Astrocyte of the spinal cord (primary cell): ENCODE measurements at regions not wholly inside any gene's neighbourhood (a gene's known extent, or its start where the extent isn't known, plus 50 kb on each side); places are given as distances from the start of the nearest gene placed in this dataset.
A peak's percentile ranks its signal among the peaks of the same experiment; 100 is the strongest.

Source experiments
- DNase-seq: peaks from one replicate; pipeline ENCODE4 v3.0.0; 2011; ENCODE audit warnings: low read depth, low spot score
- H3K4me3 ChIP-seq: 2 replicates; pipeline ENCODE4 v1.5.1; 2011; ENCODE audit warnings: low read depth, mild to moderate bottlenecking, low read length, moderate library complexity
- in situ Hi-C: cut with HindIII; loops from 2 replicates; pipeline ENCODE4 v1.10.0; 2017; ENCODE audit warnings: low sequenced_read_pairs
- TF ChIP-seq, protein P1 (sequence below): IDR thresholded peaks from 2 replicates; pipeline ENCODE4 v1.5.1; 2012; ENCODE audit warnings: low read depth, mild to moderate bottlenecking, low read length, inconsistent platforms

DNA sequence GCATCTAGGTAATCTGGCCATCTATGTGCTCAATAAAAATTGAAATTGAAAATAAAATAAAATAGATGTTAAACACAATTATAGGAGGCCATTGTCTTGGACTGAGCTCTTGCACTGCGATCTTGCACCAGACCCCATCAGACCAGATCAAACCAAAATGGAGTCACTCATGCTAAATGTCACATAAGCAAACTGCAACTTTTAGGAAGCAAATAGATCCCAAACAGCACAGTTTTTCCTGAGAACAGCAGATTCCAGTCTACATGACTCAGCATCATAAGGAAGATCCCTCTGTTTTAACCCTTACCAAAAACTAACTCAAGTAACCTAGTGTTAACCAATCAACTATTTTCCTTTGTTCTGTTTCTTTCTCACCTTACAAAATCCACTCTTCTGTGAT, 57.7 kb upstream of the LRP1B start:
- no peak overlapping the region for H3K4me3 ChIP-seq
- TF ChIP-seq, protein P1, sequence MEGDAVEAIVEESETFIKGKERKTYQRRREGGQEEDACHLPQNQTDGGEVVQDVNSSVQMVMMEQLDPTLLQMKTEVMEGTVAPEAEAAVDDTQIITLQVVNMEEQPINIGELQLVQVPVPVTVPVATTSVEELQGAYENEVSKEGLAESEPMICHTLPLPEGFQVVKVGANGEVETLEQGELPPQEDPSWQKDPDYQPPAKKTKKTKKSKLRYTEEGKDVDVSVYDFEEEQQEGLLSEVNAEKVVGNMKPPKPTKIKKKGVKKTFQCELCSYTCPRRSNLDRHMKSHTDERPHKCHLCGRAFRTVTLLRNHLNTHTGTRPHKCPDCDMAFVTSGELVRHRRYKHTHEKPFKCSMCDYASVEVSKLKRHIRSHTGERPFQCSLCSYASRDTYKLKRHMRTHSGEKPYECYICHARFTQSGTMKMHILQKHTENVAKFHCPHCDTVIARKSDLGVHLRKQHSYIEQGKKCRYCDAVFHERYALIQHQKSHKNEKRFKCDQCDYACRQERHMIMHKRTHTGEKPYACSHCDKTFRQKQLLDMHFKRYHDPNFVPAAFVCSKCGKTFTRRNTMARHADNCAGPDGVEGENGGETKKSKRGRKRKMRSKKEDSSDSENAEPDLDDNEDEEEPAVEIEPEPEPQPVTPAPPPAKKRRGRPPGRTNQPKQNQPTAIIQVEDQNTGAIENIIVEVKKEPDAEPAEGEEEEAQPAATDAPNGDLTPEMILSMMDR: no peak
- in situ Hi-C loops: no loop called here
- DNase-seq: no peak

DNA sequence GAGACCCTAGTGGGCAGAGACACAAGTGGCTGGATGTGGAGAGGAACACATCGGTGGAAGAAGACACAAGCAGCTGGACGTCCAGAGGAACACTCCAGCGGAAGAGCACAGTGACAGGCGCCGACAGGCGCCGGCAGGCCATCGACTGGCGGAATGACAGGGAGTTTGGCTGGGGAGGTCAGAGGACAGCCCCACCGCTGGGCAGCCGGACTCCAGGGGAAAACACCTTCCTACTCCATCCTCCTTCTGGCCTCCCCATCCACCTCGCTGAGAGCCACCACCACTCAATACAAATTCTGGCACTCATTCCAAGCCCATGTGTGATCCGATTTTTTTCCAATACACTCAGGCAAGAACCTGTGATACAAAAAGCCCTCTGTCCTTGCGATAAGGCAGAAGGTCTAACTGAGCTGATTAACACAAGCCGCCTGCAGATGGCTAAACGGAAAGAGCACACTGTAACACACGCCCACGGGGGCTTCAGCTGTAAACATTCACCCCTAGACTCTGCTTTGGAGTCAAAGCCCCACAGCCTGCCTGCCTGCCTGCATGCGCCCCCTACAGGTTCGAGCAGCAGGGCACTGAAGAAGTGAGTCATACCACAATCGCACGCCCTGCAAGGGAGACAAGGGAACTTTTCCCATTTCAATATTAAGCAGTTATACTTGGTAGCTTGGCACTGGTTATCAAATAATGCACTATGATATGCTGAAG, 50.2 kb upstream of the LRP1B start:
- TF ChIP-seq, protein P1: peak; percentile 55
- in situ Hi-C loops: no loop called here
- DNase-seq: no peak
- H3K4me3 ChIP-seq: no peak overlapping the region
